Common myeloid progenitor, CD34-positive (primary cell): ENCODE measurements at regions not wholly inside any gene's neighbourhood (a gene's known extent, or its start where the extent isn't known, plus 50 kb on each side); places are given as distances from the start of the nearest gene placed in this dataset.

Experiments
- CTCF ChIA-PET: fragments of 350-600 bp; sonication (Branson Sonifier 250); formaldehyde crosslinking; loops from one replicate; lab custom pipeline; 2021; ENCODE audit warnings: antibody characterized with exemption; lab: Charles Lee
- POLR2A ChIA-PET: fragments of 350-600 bp; sonication (Branson Sonifier 250); formaldehyde crosslinking; loops from one replicate; lab custom pipeline; 2021; ENCODE audit warnings: antibody characterized with exemption; lab: Charles Lee
- DNase-seq, 3 donors: peaks; one replicate each; pipeline versions ENCODE4 v3.0.0 to v3.0.0-alpha.2; 2013
- H3K27ac ChIP-seq, 2 experiments: 1 replicate in 1 of 2; 2 replicates in 1 of 2; pipeline ENCODE4 v1.7.0; 2013; ENCODE audit warnings: inconsistent platforms in 2 of 2, low read length in 2 of 2, mild to moderate bottlenecking in 2 of 2, low read depth in 1 of 2, moderate library complexity in 1 of 2; ENCODE audit not compliant: severe bottlenecking in 2 of 2, insufficient read depth in 1 of 2, poor library complexity in 1 of 2
- H3K27me3 ChIP-seq, 5 experiments: replicated peaks in 2 of 5; 1 replicate in 3 of 5; 2 replicates in 2 of 5; pipeline versions ENCODE4 v1.6.1 to v1.7.0; 2013; ENCODE audit warnings: low read length in 4 of 5, mild to moderate bottlenecking in 2 of 5, moderate library complexity in 2 of 5, inconsistent platforms in 1 of 5; ENCODE audit not compliant: insufficient read depth in 5 of 5, control insufficient read depth in 4 of 5
- H3K36me3 ChIP-seq, 4 experiments: 1 replicate in 2 of 4; 2 replicates in 2 of 4; pipeline versions ENCODE4 v1.6.1 to v1.7.0; 2013; ENCODE audit warnings: low read length in 3 of 4, control low read depth in 1 of 4, mild to moderate bottlenecking in 1 of 4; ENCODE audit not compliant: control insufficient read depth in 4 of 4, insufficient read depth in 4 of 4
- H3K4me1 ChIP-seq, 4 experiments: 1 replicate in 3 of 4; 2 replicates in 1 of 4; pipeline versions ENCODE4 v1.6.1 to v1.7.1; 2013; ENCODE audit warnings: low read length in 3 of 4, mild to moderate bottlenecking in 3 of 4, control low read depth in 1 of 4, inconsistent platforms in 1 of 4, moderate library complexity in 1 of 4; ENCODE audit not compliant: control insufficient read depth in 4 of 4, insufficient read depth in 4 of 4; ENCODE audit errors: control extremely low read depth in 1 of 4
- H3K4me3 ChIP-seq, 7 experiments: 1 replicate in 4 of 7; 2 replicates in 3 of 7; pipeline versions ENCODE4 v1.5.1 to v1.7.0; 2013; ENCODE audit warnings: mild to moderate bottlenecking in 7 of 7, low read length in 6 of 7, moderate library complexity in 6 of 7, inconsistent platforms in 2 of 7, low read depth in 2 of 7, control low read depth in 1 of 7; ENCODE audit not compliant: insufficient read depth in 4 of 7, control insufficient read depth in 1 of 7; ENCODE audit errors: extremely low read depth in 1 of 7
- H3K9me3 ChIP-seq, 5 experiments: 1 replicate in 4 of 5; 2 replicates in 1 of 5; pipeline versions ENCODE4 v1.6.1 to v1.7.1; 2013; ENCODE audit warnings: low read length in 4 of 5, mild to moderate bottlenecking in 2 of 5, inconsistent platforms in 1 of 5, low read depth in 1 of 5, moderate library complexity in 1 of 5; ENCODE audit not compliant: control insufficient read depth in 4 of 5, insufficient read depth in 2 of 5; ENCODE audit errors: control extremely low read depth in 1 of 5
- WGBS: methylation state at CpG from one replicate; pipeline ENCODE4 v1.1.5; 2013; ENCODE audit not compliant: insufficient coverage; 5-methylcytosine and 5-hydroxymethylcytosine counted together

DNA sequence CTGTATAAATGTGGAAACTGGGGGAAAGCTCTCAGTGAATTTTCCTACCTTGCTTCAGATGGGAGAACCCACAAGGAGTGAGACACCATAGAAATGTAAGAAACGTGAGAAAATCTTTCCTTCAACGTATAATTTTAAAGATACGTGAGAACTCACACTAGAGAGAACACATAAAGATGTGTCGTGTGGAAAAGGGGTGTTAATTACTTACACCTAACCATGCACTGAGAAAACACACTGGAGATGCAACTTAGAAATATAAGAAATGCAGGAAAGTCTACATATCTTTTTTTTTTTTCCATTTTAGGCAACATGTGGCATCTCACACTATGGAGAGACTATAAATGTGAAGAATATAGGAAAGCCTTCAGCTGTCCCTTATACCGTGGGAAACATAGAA lies 352.9 kb upstream of the NETO1 start:
- no peak overlapping the region for H3K27ac ChIP-seq
- POLR2A ChIA-PET: no interaction called here
- no peak overlapping the region for H3K4me3 ChIP-seq
- no peaks in the 10 kb centered on the region for H3K4me1 ChIP-seq
- WGBS: no CpG with 5 or more reads among the region's 5 CpGs
- H3K36me3 ChIP-seq: no peaks in the 10 kb centered on the region
- CTCF ChIA-PET: no interaction called here
- H3K9me3 ChIP-seq: peaks cover 0 to 14% (median 8%) of the 10 kb centered on the region in 5 experiments
- DNase-seq: no peak
- H3K27me3 ChIP-seq: no peaks in the 10 kb centered on the region

DNA sequence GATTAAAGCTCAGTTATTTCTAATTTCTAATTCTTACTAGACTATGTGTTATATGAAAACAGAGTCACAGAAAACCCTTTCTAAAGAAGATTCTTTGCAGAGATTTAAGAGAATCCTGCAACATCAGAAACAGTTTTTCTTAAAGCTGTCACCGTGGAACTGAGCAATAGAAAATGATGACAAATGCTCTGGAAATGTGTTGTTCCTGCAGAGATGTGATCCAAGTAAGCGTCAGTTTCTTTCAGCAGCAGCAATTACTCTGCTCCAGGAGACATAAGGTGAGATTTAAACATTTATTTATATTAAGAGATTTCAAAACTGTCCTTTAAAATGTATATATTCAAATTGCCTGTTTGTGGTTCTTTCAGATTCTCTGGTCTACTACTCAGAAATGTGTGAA lies 350.5 kb upstream of the NETO1 start:
- H3K27ac ChIP-seq: no peak overlapping the region
- H3K4me3 ChIP-seq: no peak overlapping the region
- whole genome bisulfite sequencing: 83% methylated on average over 1 of the region's 2 CpGs
- peaks cover 0 to 14% (median 6%) of the 10 kb centered on the region in 5 experiments for H3K9me3 ChIP-seq
- peaks cover 0 to 2% (median 0%) of the 10 kb centered on the region in 5 experiments for H3K27me3 ChIP-seq
- H3K36me3 ChIP-seq: no peaks in the 10 kb centered on the region
- ChIA-PET CTCF (no interaction called here), POLR2A (no interaction called here)
- no peaks in the 10 kb centered on the region for H3K4me1 ChIP-seq
- no peak for DNase-seq

DNA sequence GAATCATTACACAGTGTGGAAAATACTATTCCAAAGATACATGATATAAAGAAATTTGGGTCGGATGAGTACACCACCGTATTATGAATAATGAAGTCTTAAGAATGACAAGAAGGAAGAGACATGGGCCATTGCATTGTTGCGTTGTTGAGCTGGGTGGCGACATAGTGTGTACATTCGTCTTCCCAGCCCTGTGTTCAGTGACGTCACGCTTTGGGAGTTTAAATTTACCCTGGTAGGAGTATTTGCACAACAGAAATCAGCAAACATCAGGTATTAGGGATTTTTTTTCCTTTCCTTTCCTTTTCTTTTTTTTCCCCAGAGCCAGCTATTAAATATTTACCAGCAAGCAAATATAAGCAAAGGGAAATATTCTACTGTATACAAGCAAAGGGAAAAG lies 347.2 kb upstream of the NETO1 start:
- Histone ChIP-seq H3K4me1 (no peaks in the 10 kb centered on the region), H3K9me3 (peaks cover 0 to 5% (median 3%) of the 10 kb centered on the region in 5 experiments), H3K27me3 (peaks cover 0 to 2% (median 0%) of the 10 kb centered on the region in 5 experiments), H3K4me3 (no peak overlapping the region), H3K27ac (no peak overlapping the region), H3K36me3 (no peaks in the 10 kb centered on the region)
- CTCF ChIA-PET: no interaction called here
- POLR2A ChIA-PET: no interaction called here
- 96% methylated on average over 5 of the region's 7 CpGs for WGBS
- DNase-seq: no peak

DNA sequence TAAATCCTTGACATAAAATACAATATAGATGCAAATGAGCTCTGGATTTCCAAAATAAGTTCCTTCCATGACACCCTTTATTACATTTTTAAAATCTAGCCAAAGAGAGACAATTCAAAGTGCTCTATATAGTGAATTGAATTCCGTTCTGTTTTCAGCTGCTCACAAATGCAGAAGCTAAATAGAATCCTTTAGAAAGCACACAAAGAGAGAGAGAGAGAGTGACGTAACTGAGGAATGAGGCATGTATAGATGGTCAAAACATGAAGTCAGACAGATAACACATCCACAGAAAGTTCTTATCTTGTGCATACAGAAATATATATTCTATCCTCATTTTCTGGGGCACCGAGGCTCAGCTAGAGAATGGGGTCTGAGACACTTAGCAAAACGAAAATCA lies 344.7 kb upstream of the NETO1 start:
- DNase-seq: no peak
- ChIA-PET CTCF (no interaction called here), POLR2A (no interaction called here)
- Histone ChIP-seq H3K27ac (no peak overlapping the region), H3K4me1 (no peaks in the 10 kb centered on the region), H3K27me3 (peaks cover 0 to 2% (median 0%) of the 10 kb centered on the region in 5 experiments), H3K9me3 (no peaks in the 10 kb centered on the region), H3K4me3 (no peak overlapping the region), H3K36me3 (no peaks in the 10 kb centered on the region)
- WGBS: no CpG with 5 or more reads among the region's 4 CpGs

DNA sequence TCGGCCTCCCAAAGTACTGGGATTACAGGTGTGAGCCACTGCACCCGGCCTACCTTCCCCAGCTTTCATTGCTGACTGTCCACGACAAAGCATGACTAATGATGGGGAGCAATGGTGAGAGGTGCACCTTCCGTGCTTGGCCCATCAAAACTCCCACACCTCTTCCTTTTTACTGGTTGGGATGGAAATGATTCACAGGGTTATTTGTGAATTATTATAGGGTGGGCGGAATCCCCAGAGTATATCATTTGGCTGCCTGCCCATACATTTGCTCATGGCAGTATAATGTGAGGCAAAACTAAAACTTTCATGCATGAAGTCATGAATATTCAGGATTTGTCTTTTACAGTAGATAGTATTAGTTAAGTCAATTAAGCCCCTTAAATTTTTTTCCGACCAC lies 334.2 kb upstream of the NETO1 start:
- 97% methylated on average over 3 of the region's 6 CpGs for WGBS
- DNase-seq: no peak
- H3K27me3 ChIP-seq: no peaks in the 10 kb centered on the region
- H3K4me3 ChIP-seq: no peak overlapping the region
- ChIA-PET CTCF (no interaction called here), POLR2A (no interaction called here)
- no peaks in the 10 kb centered on the region for H3K4me1 ChIP-seq
- no peak overlapping the region for H3K27ac ChIP-seq
- no peaks in the 10 kb centered on the region for H3K36me3 ChIP-seq
- no peaks in the 10 kb centered on the region for H3K9me3 ChIP-seq

DNA sequence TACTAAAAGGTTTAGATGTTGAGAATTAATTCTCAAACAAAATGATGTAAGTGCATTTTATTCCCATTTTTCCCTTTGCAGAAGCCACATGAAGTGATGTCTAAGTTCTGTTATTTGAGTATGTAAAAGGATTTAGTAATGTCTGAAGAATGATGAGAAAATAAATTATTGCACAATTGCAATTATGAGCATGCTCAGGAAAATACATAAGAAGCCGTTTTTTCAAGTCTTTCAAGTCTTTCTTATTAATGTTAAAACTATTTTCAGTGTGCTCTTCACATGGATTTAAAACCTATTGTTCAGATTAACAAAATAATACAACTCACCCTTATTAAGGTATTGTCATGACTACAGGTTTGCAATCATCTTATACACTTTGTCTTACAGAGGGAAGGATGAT lies 331.4 kb upstream of the NETO1 start:
- ChIA-PET POLR2A (no interaction called here), CTCF (no interaction called here)
- no peak for DNase-seq
- Histone ChIP-seq H3K27me3 (no peaks in the 10 kb centered on the region), H3K9me3 (no peaks in the 10 kb centered on the region), H3K4me1 (no peaks in the 10 kb centered on the region), H3K27ac (no peak overlapping the region), H3K4me3 (no peak overlapping the region), H3K36me3 (no peaks in the 10 kb centered on the region)
- no CpG with 5 or more reads among the region's 1 CpG for WGBS

DNA sequence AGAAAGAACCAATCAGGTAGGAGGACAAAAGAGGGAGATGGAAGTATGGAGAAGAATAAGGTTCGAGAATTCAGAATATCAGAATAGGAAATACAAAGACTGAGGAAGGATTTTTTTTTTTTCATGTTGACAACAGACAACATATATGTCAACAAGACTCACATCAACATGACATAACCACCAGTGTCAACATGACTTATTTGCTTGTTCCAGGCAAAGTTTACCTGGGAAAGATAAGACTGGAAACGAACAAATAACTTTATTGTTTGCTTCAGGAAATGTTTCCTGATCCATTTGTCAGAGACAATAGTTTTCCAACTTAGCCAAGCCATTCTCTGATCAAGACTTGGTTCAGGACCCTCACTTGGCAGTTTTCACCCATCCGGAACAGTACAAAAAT lies 321.9 kb upstream of the NETO1 start:
- Histone ChIP-seq H3K27ac (no peak overlapping the region), H3K27me3 (no peaks in the 10 kb centered on the region), H3K4me1 (no peaks in the 10 kb centered on the region), H3K9me3 (no peaks in the 10 kb centered on the region), H3K4me3 (no peak overlapping the region), H3K36me3 (no peaks in the 10 kb centered on the region)
- POLR2A ChIA-PET: no interaction called here
- CTCF ChIA-PET: no interaction called here
- 83% methylated on average over 2 of the region's 3 CpGs for WGBS
- DNase-seq: no peak
